GM18909 (cell line): ENCODE measurements at regions not wholly inside any gene's neighbourhood (a gene's known extent, or its start where the extent isn't known, plus 50 kb on each side); places are given as distances from the start of the nearest gene placed in this dataset.

Experiments used
- ATAC-seq: cut with Tn5 transposase; IDR thresholded peaks from one replicate; pipeline ENCODE4 v1.9.1; 2021; ENCODE audit warnings: mild to moderate bottlenecking; ENCODE audit not compliant: unreplicated experiment, poor library complexity

- no peak for ATAC-seq
Measured at GRCh38 chr5:115349001-115349817, 52.8 kb upstream of the CCDC112 start.

GRCh38 chr5:115348175-115348574, 51.7 kb upstream of the CCDC112 start:
- ATAC-seq = no peak
